ENCODE measurements at regions not wholly inside any gene's neighbourhood (a gene's known extent, or its start where the extent isn't known, plus 50 kb on each side); places are given as distances from the start of the nearest gene placed in this dataset.

DNA sequence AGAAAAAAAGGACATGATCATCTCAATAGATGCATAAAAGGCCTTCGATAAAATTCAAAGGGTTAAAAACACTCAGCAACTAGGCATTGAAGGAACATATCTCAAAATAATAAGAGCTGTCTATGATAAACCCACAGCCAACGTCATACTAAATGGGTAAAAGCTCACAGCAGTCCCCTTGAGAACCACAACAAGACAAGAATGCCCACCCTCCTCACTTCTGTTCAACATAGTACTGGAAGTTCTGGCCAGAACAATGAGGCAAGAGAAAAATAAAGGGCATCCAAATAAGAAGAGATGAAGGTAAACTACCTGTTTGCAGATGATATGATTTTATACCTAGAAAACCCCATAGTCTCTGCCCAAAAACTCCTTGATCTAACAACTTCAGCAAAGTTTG is 619.7 kb upstream of the LMCD1 start:
- DNase-seq (ENCODE audit: insufficient read length, low spot score) (no peak), FAIRE-seq (no peak)

DNA sequence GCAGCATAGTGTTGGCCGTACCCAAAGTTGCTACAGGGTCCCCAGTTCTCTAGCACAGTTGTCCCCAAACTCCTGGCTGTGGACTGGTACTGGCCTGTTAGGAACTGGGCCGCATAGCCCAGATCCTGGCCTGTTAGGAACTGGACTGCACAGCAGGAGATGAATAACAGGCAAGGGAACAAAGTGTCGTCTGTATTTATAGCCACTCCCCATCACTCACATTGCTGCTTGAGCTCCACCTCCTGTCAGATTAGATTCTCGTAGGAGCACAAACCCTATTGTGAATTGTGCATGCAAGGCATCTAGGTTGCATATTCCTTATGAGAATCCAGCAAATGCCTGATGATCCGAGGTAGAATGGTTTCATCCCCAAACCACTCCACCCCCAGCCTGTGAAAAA is 604.0 kb upstream of the LMCD1 start:
- DNase-seq (ENCODE audit: insufficient read length, low spot score) = no peak
- FAIRE-seq = no peak

DNA sequence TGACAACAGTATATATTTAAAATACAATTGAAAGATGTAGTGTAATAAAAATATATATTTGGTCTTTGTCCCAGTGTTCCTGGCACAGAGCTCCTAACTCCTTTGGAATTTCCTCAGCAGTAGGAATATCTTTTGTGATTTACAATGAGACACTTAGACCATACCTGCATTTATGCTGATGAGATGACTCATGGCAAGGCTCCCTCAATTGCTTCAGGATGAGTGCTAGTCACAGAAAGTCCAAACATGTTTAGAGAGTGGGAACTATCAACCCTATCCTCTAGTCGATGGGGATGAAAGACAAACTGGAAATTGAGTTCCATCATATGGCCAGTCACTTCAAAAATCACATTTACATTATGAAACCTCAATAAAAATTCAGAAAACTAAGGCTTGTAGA is 588.3 kb upstream of the LMCD1 start:
- no peak for FAIRE-seq

DNA sequence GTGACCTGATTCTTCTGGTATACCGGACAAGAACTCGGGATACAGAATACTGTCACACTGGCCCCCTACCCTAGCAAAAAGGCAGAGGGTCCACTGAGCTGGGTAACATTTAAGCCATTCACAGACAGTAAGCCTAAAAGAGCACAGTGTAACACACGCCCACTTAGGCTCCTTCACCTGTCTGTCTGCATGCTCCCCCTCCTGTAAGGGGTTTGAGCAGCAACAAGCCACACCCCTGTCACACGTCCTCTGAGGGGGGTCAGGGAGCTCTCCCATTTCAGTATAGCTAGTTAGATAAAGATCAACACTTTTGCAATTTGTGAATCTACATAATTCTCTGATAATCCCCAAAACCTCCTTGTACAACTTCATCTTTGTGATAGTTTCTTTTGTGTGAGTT is 586.3 kb upstream of the LMCD1 start:
- FAIRE-seq (no peak), DNase-seq (ENCODE audit: insufficient read length, low spot score) (no peak)

More for the DNA sequence above, 588.3 kb upstream of the LMCD1 start:
- no peak for DNase-seq (ENCODE audit: insufficient read length, low spot score)

DNA sequence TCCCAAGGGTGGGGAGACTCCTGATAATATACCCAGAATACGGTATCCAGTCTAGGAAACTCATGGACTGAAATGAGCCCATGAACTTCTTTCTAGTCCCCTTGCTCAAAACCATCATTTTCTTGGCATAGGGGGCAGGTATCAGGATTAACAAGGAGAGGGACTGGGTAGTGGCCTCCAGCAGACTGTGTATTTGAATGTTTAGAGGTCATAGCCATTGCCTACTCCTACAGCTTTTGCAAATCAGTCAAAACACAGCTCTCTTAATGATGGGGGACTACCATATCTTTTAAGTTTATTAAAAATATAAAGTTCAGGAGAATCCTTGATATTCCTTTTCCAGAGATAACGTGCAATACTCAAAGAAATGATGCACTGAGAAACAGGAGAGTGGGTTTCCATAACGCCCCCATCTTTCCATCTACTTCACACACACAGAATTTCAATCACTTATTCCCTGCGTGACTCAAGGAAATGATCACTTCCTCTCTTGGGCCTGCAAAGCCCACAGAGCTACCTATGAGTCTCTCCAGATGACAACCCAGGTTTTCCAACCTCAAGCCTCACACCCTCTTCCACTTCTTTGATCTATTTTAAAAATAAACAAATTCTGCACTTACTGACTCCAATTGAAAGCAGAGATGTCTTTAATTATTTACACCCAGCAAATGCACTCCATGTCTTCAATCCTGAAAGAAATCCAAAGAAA is 584.0 kb upstream of the LMCD1 start:
- FAIRE-seq = no peak
- DNase-seq (ENCODE audit: insufficient read length, low spot score) = no peak

DNA sequence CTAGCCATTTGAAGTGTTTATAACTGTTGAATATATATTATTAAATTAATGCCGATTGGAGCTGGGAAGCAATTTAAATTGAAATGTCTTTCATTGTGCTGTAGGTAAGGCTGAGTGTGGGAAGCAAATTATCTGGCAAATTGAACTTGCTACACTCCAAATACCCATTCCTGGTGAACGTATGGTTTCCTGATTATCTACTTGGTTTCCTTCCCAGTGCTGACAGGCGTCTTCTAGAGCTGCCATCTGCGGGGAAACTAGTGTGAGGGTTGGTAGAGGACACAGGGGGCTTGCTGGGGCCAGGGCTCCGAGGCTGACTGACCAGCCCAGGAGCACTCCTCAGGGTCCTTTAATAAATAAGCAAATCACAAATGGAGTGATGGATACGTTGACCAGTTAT is 581.4 kb upstream of the LMCD1 start:
- no peak for DNase-seq (ENCODE audit: insufficient read length, low spot score)
- no peak for FAIRE-seq

DNA sequence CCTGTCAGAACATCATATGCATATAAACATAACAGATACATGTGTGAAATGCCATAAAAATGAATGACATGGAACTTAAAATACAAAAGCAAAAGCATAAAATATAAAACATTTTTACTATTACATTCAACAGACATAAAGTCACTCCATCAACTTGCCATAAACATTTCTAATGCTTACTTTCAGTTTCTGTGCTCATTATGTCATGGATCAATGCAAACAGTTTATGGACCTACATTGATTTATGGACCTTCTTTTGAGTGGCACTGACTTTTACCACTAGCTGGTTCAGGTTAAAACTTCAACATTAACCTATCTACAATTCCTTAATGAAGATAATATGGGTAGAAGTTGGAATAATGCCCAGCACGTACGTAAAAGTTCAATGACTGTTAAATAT is 577.4 kb upstream of the LMCD1 start:
- FAIRE-seq (no peak), DNase-seq (ENCODE audit: insufficient read length, low spot score) (no peak)

DNA sequence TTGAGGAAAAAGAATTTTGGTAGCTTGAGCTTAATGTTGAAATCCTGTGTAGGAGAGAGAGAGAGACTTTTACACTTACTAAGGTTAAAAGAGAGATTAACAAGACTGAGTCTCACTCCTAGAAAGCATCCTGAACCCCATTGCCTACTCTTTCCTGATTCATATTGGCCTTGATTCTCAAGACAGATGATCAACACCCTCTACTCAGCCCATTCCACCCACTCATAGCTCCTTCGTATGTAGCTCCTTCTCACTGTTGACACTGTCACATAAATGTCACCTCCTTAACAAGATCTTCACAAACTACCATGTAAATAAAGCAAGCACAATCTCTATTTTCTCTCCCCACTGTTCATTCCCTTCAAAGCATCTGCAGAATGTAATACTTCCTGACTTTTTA is 574.6 kb upstream of the LMCD1 start:
- no peak for DNase-seq (ENCODE audit: insufficient read length, low spot score)
- FAIRE-seq = no peak

DNA sequence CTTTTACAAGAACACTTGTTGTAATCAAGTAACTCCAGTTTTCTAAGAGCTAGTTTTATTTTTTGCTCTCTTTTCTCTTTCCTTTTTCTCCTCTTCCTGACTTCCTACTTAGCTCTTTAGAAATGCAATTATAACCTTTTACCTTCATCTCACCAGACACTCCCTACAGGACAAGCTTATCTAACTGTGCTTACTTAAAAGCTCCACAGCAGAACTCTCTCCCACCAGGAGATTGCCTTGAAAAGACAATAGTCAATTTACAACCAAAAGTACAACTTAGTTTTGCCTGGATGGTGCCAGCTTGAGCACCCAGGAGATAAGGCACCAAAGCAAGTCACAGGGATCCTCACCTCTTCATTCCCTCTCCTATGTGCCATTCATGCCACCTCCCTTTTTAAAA is 573.8 kb upstream of the LMCD1 start:
- DNase-seq (ENCODE audit: insufficient read length, low spot score) (no peak), FAIRE-seq (no peak)

DNA sequence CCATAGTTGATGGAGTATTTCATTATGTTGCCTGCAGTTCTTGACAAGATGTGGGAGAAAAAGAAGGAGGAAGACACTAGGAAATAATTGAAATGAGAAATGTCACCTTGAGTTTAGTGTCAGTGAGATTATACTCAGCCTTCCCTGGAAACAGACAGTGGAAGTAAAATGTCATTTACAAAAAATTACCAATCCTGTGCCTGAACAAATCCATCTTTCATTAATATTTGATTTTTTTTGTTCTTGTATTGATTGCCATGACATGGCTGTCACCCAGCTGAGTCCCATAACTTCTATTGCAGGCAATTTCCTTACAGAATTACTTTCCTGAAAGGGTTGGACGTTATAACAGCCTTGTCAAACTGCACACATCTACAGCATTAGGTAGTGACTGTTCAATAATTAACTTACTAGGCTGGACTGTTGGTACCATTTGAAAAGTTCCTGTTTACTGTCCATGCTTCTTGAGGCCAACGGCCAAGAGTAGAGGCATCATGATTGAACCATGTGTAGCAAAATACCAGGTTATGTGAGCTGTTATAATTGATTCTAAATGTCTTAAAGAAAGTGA is 572.2 kb upstream of the LMCD1 start:
- DNase-seq (ENCODE audit: insufficient read length, low spot score) (no peak), FAIRE-seq (no peak)

DNA sequence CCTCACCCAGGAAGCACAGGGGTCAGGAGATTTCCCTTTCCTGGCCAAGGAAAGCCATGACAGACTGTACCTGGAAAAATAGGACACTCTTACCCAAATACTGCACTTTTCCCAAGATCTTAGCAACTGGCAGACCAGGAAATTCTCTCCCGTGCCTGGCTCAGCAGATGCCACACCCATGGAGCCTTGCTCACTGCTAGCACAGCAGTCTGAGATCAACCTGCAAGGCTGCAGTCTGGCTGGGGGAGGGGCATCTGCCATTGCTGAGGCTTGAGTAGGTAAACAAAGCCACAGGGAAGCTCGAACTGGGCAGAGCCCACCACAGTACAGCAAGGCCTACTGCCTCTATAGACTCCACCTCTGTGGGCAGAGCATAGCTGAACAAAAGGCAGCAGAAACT is 567.3 kb upstream of the LMCD1 start:
- FAIRE-seq (no peak), DNase-seq (ENCODE audit: insufficient read length, low spot score) (no peak)

DNA sequence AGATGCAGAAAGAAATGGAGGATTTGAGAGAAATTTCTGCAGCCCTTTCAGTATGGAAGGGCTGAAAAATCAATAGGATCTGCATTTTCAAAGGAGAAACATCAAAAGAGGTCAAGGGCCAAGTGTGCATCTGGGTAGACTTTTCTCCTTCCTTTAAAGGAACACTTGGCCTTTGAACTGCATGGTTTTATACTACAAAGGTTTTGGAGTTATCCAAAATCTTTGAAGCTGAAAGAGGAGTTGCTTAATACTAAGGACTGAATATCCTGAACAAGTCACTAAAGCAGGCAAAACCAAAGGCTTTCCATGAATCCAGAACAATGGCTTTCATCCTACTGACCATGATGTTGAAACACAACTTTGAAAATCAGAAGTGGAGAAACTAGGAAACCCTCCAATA is 553.7 kb upstream of the LMCD1 start:
- FAIRE-seq = no peak
- DNase-seq (ENCODE audit: insufficient read length, low spot score) = no peak

DNA sequence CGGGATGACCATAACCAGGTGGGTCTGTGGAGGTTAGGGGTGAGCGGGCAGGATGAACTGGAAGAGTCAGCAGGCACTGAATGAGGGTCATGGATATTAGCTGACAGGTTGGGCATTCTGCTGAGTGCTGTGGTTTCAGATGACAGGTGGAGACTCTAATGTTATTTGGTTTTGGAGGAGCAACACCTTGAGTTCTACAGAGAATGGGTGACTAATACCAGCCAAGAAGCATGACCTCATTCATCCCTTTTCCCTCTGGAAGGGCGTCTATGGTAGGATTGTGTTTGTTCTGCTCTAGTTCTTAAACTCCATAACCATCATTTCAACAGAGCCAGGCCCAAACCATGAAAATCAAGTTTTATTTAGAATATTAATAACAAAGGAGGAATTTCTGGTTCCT is 550.7 kb upstream of the LMCD1 start:
- DNase-seq (ENCODE audit: insufficient read length, low spot score) = no peak
- FAIRE-seq = no peak

DNA sequence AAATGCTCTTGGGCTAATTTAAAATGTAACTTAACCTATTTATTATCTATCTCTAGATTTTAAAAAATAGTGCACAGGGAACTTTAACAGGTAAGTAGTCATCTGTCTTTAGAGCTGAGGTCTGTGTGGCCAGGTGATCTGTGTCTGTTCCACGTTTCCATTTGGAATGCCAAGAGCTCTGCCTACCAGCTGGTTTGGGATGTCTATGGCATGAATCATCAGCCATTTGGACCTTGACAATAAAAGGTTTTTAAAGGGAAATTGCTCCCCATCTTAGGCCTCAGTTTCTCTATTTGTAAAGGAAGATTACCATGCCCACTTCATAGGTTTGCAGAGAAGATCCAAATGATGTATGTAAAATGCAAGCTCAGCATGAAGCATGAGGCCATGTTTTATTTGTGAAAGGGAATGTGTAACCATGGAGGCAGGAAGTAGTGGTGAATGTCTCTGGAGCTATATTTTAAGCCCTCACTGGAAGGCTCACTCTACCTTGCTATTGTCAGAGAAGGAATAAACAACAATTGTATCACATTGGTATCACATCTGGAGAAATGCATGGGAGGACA is 548.1 kb upstream of the LMCD1 start:
- no peak for DNase-seq (ENCODE audit: insufficient read length, low spot score)
- FAIRE-seq = no peak

DNA sequence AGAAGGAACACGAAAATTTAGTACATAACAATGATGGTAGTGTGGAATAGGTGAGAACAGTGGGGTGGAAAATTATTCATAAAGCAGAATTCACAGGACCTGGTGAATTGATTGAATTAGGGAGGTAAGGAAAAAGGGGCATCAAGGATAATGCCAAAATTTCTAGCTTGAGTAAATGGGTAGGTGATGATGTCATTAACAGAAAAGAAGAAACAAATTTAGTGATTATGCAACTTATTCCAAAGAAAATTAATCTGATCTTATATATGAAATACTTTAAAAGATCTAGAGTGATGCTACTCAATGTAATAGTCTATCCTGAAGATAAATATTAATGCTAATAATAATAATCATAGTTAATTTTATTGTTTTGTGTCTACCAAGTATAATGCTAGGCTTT is 544.6 kb upstream of the LMCD1 start:
- DNase-seq (ENCODE audit: insufficient read length, low spot score) (no peak), FAIRE-seq (no peak)

DNA sequence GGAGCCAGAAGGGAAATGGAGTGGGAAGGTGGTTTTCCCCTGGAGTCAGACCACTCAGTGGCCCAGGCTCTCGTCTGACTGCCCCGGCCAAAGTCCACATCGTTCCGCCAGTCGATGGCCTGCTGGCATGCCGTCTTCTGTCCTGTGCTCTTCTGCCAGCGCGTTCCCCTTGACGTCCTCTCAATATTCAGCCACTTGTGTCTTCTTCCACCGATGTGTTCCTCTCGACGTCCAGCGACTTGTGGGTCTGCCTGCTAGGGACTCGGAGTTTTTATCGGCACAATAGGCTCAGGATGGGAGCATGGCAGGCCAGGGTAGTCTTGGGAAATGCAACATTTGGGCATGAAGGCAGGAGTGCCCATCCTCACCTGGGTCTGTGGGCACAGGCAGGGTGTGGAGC is 542.5 kb upstream of the LMCD1 start:
- FAIRE-seq (no peak), DNase-seq (ENCODE audit: insufficient read length, low spot score) (no peak)

DNA sequence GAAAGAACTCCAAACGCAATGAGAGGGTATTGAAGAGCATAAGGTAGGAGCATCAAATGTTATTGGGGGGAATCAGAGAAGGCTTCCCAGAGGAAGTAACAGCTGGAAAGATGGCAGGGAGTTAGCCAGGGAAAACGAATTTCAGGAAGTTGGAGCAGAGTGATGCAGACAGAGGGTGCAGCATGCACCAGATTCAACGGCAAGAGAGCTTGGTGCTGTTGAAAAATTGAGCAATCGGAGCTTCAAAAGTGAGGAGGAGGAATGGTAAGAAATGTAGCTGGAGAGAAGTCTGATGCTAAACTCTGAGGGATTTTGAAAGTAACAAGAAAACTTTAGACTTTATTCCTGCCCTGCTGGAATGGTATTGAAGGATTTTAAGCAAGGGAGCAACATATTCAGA is 541.0 kb upstream of the LMCD1 start:
- FAIRE-seq = no peak

DNA sequence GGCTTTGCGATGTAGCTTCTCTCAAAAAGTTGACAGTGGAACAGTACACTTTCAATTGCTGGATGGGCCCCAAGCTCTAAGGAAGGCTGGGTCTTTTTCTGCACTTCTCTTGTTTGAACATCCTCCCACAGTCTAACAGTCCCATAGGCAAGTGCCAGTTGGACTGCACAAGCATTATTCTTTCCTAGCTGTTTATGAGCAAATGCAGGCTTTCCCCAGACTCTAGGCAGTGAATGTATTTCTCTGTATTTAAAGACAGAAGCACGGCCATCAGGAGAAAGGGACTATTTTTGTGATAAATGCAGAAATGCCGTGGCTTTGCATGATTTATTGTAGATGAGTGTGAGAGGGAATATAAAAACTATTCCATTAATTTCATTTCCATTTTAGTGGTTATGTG is 539.3 kb upstream of the LMCD1 start:
- FAIRE-seq (no peak), DNase-seq (ENCODE audit: insufficient read length, low spot score) (no peak)

More for the DNA sequence above, 541.0 kb upstream of the LMCD1 start:
- DNase-seq (ENCODE audit: insufficient read length, low spot score) = no peak

DNA sequence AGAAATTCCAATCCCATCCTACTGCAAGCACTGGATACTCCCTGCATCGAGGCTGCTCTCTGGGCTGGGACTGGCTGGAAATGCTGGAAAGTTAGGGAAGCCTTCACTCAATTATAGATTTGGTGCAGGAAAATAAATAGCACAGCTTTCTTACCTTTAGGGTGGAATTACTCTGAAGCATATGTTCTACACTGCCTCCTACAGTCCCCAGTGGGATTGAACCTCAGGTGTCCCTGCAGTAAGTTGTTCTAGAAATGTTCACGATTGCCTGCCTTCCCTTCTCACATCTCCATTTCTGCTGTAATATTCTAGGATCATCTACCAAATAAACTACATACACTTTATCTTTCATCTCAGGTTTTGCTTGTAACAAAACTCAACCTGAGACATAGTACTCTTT is 536.7 kb upstream of the LMCD1 start:
- DNase-seq (ENCODE audit: insufficient read length, low spot score) = no peak
- no peak for FAIRE-seq

DNA sequence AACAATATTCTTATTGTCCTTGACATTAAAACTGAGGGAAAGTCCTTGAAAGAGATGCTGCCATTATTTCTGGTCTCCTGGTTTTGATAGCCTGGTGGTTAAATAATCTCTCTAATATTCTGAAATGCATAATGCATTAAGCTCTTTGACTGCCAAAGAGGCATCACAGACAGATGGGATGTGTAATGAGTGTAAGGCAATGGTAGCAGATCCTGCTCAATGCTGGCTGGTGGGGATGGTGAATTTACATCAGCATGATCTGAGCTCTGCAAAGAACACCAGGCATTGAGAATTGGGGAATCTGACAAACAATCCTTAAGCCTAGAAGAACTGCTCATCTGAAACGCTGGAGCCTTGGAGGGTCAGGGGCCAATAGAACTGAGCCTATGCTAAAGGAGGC is 528.6 kb upstream of the LMCD1 start:
- no peak for FAIRE-seq
- DNase-seq (ENCODE audit: insufficient read length, low spot score) = no peak

DNA sequence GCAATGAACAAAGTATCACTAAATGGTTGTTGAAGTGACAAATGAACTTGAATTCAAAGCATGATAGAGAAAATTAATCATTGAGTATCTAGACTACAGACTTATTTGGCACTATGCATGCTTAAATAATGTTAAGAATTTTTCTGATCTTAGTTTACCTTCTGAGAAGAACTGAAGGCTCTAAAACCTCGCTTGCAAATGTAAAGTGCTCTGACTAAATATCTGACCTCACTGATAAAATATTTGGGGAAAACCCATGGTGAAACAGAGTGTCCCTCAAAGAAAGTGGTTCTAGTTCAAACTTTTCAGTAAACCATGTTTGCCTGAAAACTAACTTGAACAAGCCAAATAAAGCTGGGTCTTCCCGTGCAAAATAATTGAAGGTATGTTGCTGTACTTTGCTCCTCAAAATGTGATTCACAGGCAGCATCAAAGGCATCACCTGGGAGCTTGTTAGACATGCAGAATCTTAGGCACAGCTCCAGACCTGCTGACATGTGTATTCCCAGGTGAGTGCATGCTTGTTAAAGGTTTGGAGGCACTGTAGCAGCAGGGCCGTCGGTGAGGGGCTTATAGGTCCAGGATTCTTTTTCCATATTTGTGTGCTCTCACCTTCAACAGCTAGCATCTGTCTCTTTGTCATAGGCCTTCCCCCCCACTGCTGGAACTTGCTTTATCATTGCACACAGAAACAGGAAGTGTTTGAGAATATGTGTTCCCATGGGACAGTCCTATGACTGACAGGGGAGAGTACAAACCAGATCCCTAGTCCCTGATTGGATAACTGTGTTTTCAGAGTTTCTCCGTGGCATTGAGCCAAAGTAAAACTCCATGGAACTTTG is 524.2 kb upstream of the LMCD1 start:
- FAIRE-seq (no peak), DNase-seq (ENCODE audit: insufficient read length, low spot score) (no peak)

DNA sequence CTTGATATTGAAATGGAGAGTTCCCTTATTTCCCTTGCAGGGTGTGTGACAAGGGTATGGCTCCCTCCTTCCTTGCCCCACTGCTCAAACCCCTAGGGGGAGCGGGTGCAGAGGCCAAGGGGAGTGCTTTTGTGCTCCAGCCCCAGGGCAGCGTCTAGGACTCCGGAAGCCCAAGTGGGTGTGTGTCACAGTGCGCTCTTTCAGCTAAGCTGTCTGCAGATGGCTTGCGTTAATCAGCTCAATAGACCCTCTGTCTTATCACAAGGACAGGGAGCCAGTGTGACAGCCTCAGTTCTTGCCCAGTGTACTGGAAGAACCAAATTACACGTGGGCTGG is 523.6 kb upstream of the LMCD1 start:
- DNase-seq (ENCODE audit: insufficient read length, low spot score) (no peak), FAIRE-seq (no peak)
